Tibial nerve (tissue), 4 donors: ENCODE measurements at regions not wholly inside any gene's neighbourhood (a gene's known extent, or its start where the extent isn't known, plus 50 kb on each side); places are given as distances from the start of the nearest gene placed in this dataset.

Experiments
- DNase-seq, 2 donors: peaks; one replicate each; pipeline ENCODE4 v3.0.0-alpha.2; 2019; ENCODE audit warnings: low spot score in 2 of 2
- H3K27ac ChIP-seq, 4 donors: fragments of 200-600 bp; sonication (generic) in 3 of 4; one replicate each; pipeline ENCODE4 v1.5.1; 2017 to 2019; ENCODE audit warnings: mild to moderate bottlenecking in 1 of 4
- H3K27me3 ChIP-seq, 2 donors: fragments of 200-600 bp; sonication (generic) in 1 of 2; one replicate each; pipeline versions ENCODE4 v1.5.1 to v1.6.0; 2017 to 2019
- H3K36me3 ChIP-seq, 3 donors: fragments of 200-600 bp; sonication (generic); one replicate each; pipeline ENCODE4 v1.5.1; 2018 to 2019
- H3K4me1 ChIP-seq, 4 donors: fragments of 200-600 bp; sonication (generic) in 3 of 4; one replicate each; pipeline ENCODE4 v1.5.1; 2017 to 2019
- H3K4me3 ChIP-seq, 4 donors: fragments of 200-600 bp; sonication (generic) in 3 of 4; one replicate each; pipeline ENCODE4 v1.5.1; 2017 to 2019; ENCODE audit warnings: mild to moderate bottlenecking in 1 of 4, moderate library complexity in 1 of 4
- H3K9me3 ChIP-seq, 4 donors: fragments of 200-600 bp; sonication (generic) in 3 of 4; one replicate each; pipeline ENCODE4 v1.5.1; 2017 to 2019
- EP300 ChIP-seq, 2 donors: sonication (generic); formaldehyde crosslinking; IDR thresholded peaks; one replicate each; pipeline ENCODE4 v1.6.1; 2017; ENCODE audit warnings: antibody characterized with exemption in 2 of 2, mild to moderate bottlenecking in 1 of 2
- POLR2A ChIP-seq, 2 donors: fragments of 450-650 bp; IDR thresholded peaks; one replicate each; pipeline ENCODE4 v1.6.1; 2017; ENCODE audit warnings: antibody characterized with exemption in 2 of 2, mild to moderate bottlenecking in 2 of 2, moderate library complexity in 2 of 2
- WGBS, 2 donors: methylation state at CpG; one replicate each; pipeline ENCODE4 v1.1.5; 2018; 5-methylcytosine and 5-hydroxymethylcytosine counted together
- TF ChIP-seq, protein P1 (sequence below), 5 experiments: fragments of 200-600 bp in 3 of 5; fragments of 450-650 bp in 2 of 5; sonication (generic) in 3 of 5; IDR thresholded peaks; one replicate each; pipeline ENCODE4 v1.5.1; 2016 to 2019; ENCODE audit warnings: antibody characterized with exemption in 5 of 5, mild to moderate bottlenecking in 3 of 5, moderate library complexity in 2 of 5

DNA sequence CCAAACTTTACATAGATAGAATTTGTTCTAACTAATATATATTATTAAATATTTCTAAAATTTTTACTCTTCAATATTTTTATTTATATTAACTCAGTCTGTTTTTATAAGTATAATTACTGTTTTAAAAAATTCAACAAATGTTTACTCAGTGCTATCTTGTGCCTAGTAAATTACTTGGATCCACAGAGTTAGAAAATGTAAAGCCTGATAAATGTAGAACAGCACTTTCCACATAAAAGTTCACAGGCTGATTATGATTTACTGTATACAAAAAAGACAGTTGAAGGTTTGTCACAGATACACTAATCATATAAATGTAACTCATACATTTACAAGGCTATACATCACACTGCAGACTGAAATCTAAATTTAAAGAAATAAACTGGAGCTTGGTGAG lies 170.0 kb downstream of the FOXG1 start:
- Histone ChIP-seq H3K27me3 (no peaks in the 10 kb centered on the region), H3K4me1 (no peaks in the 10 kb centered on the region), H3K36me3 (no peaks in the 10 kb centered on the region), H3K4me3 (no peak overlapping the region), H3K27ac (no peak overlapping the region), H3K9me3 (peaks cover 0 to 14% (median 5%) of the 10 kb centered on the region in 4 donors)
- DNase-seq, result no peak
- TF ChIP-seq, protein P1, sequence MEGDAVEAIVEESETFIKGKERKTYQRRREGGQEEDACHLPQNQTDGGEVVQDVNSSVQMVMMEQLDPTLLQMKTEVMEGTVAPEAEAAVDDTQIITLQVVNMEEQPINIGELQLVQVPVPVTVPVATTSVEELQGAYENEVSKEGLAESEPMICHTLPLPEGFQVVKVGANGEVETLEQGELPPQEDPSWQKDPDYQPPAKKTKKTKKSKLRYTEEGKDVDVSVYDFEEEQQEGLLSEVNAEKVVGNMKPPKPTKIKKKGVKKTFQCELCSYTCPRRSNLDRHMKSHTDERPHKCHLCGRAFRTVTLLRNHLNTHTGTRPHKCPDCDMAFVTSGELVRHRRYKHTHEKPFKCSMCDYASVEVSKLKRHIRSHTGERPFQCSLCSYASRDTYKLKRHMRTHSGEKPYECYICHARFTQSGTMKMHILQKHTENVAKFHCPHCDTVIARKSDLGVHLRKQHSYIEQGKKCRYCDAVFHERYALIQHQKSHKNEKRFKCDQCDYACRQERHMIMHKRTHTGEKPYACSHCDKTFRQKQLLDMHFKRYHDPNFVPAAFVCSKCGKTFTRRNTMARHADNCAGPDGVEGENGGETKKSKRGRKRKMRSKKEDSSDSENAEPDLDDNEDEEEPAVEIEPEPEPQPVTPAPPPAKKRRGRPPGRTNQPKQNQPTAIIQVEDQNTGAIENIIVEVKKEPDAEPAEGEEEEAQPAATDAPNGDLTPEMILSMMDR (IDR thresholded peaks at IDR 0.05), result no peak
- TF ChIP-seq POLR2A (IDR thresholded peaks at IDR 0.05) (no peak), EP300 (IDR thresholded peaks at IDR 0.05) (no peak)

DNA sequence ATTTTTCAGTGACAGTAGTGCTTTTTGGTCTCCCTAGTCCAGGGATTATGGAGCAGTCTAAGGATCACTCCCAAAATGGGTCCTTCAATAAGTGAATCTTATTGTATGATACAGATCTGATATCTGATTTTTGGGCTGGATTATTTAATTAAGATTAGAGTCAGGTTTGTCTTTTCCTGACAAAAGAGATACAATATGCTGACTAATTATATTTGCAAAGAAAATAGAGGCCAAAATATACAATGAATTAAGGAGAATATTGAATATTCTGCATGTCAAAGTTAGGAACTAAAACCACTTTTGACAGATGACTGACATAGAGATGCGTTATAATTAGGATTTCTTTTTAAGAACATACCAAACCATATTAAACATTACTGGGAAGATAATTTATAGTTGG lies 175.2 kb downstream of the FOXG1 start:
- no peaks in the 10 kb centered on the region for H3K4me1 ChIP-seq
- H3K36me3 ChIP-seq, result no peaks in the 10 kb centered on the region
- no peak overlapping the region for H3K27ac ChIP-seq
- 91 to 95% methylated on average over 1 of the region's 1 CpG for WGBS, 2 donors
- TF ChIP-seq POLR2A (IDR thresholded peaks at IDR 0.05) (no peak), EP300 (IDR thresholded peaks at IDR 0.05) (no peak)
- TF ChIP-seq, protein P1 (IDR thresholded peaks at IDR 0.05), result no peak
- H3K4me3 ChIP-seq, result no peak overlapping the region
- no peaks in the 10 kb centered on the region for H3K27me3 ChIP-seq
- peaks cover 0 to 4% (median 0%) of the 10 kb centered on the region in 4 donors for H3K9me3 ChIP-seq
- DNase-seq, result no peak

DNA sequence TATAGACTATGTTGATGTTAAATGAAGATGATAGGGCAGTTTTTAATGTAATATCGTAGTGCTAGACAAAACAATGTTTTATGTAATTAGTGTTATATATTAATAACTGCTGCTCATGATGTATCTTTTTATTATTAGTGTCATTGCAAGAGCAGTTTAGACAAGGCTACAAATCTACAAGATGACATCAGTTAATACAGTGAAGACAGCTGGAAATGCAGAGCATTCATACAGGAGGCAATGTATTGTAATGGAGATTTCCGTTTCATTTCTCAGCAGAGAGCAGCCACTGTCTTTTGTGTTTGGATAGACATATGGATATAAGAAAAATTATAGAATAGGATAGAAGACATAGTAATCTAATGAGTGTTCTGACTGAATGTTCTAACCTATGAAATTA lies 178.0 kb downstream of the FOXG1 start:
- WGBS, 2 donors, result 83 to 86% methylated on average over 2 of the region's 2 CpGs
- Histone ChIP-seq H3K4me1 (no peaks in the 10 kb centered on the region), H3K9me3 (no peaks in the 10 kb centered on the region), H3K4me3 (no peak overlapping the region), H3K36me3 (no peaks in the 10 kb centered on the region), H3K27me3 (no peaks in the 10 kb centered on the region), H3K27ac (no peak overlapping the region)
- DNase-seq, result no peak
- TF ChIP-seq, protein P1 (IDR thresholded peaks at IDR 0.05), result no peak
- TF ChIP-seq EP300 (IDR thresholded peaks at IDR 0.05), result no peak
- TF ChIP-seq POLR2A (IDR thresholded peaks at IDR 0.05), result no peak

DNA sequence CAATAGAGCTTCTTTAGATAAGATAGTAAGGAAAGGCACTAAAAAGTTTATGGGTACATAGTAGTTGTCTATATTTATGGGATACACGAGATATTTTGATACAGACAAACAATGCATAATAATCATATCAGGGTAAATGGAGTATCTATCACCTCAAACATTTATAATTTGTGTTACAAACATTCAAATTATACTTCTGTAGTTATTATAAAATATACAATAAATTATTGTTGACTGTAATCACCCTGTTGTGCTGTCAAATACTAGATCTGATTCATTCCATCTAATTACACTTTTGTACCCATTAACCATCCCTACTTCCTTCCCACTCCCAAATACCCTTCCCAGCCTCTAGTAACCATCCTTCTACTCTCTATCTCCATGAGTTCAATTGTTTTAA lies 179.7 kb downstream of the FOXG1 start:
- no peak for DNase-seq
- TF ChIP-seq EP300 (IDR thresholded peaks at IDR 0.05), result no peak
- TF ChIP-seq, protein P1 (IDR thresholded peaks at IDR 0.05), result no peak
- no peak for TF ChIP-seq POLR2A (IDR thresholded peaks at IDR 0.05)
- Histone ChIP-seq H3K27me3 (no peaks in the 10 kb centered on the region), H3K9me3 (no peaks in the 10 kb centered on the region), H3K4me3 (no peak overlapping the region), H3K4me1 (no peaks in the 10 kb centered on the region), H3K36me3 (no peaks in the 10 kb centered on the region), H3K27ac (no peak overlapping the region)
- 71 to 76% methylated on average over 1 of the region's 1 CpG for whole genome bisulfite sequencing, 2 donors

DNA sequence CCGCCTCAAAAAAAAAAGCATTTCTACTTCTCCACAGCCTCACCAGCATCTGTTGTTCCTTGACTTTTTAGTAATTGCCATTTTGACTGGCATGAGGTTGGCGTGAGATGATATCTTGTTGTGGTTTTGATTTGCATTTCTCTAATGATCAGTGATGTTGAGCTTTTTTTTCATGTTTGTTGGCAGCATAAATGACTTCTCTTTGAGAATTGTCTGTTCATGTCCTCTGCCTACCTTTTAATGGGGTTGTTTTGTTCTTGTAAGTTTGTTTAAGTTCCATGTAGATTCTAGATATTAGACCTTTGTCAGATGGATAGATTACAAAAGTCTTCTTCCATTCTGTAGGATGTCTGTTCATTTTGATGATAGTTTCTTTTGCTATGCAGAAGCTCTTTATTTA lies 182.9 kb downstream of the FOXG1 start:
- H3K4me3 ChIP-seq, result no peak overlapping the region

More for the DNA sequence above, 182.9 kb downstream of the FOXG1 start:
- no peak for DNase-seq
- 89 to 98% methylated on average over 2 of the region's 2 CpGs for WGBS, 2 donors
- Histone ChIP-seq H3K4me1 (no peaks in the 10 kb centered on the region), H3K36me3 (no peaks in the 10 kb centered on the region), H3K27me3 (no peaks in the 10 kb centered on the region), H3K9me3 (no peaks in the 10 kb centered on the region), H3K27ac (no peak overlapping the region)
- TF ChIP-seq POLR2A (IDR thresholded peaks at IDR 0.05), result no peak
- TF ChIP-seq, protein P1 (IDR thresholded peaks at IDR 0.05), result no peak
- no peak for TF ChIP-seq EP300 (IDR thresholded peaks at IDR 0.05)
